ENCODE measurements at regions not wholly inside any gene's neighbourhood (a gene's known extent, or its start where the extent isn't known, plus 50 kb on each side); places are given as distances from the start of the nearest gene placed in this dataset.
"Not testable (repeated sequence)": the region's sequence is repeated elsewhere in the genome, so short reads cannot be mapped to it uniquely, and the experiment has no call there.

GRCh38 chrX:784829-785228 is 154.2 kb downstream of the SHOX start:
- H3K27ac ChIP-seq, result no peak overlapping the region
- no peak overlapping the region for H3K4me3 ChIP-seq

- no peak overlapping the region for H3K4me3 ChIP-seq
- no peak overlapping the region for H3K27ac ChIP-seq
Observed at GRCh38 chrX:781224-782204, 150.9 kb downstream of the SHOX start.

DNA sequence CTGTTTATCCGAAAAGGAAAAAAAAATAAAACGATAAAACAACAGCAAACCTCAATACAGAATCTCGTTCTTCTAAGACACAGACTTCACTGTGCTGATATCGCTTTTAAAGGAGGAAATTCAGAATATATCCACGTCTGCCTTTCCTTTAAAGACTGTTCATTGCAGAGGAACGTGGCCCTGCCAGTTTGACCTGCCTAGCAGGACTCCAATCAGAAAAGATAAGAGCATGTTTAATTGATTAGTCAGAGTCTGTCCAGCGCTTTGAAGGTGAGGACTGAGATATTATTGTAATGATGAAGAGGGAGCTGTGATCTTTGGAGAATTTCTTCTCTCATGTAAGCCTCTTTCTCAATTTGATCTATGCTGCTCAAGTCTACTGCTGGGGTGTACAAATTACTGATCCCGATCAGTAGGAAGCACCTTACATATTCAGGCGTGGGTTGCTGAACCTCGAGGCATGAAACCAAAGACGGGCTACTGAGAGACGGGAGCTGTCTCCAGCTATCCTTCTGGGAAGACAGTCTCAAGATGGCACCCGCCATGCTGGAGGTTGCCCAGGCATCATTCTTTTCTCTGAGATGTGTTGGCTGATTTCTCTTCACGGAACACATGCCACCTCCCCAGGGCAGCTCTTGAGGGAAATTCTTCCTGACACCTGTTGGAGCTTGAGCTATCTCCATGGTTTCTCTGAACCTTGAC is 146.1 kb downstream of the SHOX start:
- no peak overlapping the region for H3K27ac ChIP-seq
- H3K4me3 ChIP-seq, result no peak overlapping the region

GRCh38 chrX:776061-776460 is 145.5 kb downstream of the SHOX start:
- no peak overlapping the region for H3K27ac ChIP-seq
- no peak overlapping the region for H3K4me3 ChIP-seq

DNA sequence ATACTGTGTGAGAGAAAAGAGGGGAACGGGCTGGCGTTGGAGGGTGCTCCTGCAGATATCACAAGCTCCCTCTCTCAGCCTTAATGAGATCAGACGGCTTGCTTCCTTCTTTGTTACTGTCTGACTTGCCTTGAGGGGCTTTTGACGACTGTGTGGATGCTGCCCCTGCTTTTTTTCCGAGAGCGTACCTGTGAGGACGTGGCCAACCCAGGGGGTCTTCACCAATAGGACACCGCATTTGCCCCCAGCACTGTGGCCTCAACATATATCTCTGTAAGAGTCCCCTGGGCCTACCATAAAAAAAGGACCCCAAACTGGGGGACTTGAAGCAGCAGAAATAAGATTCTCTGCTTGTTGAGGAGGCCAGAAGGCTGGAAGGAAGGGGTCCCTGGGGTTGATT is 143.9 kb downstream of the SHOX start:
- H3K4me3 ChIP-seq, result no peak overlapping the region
- no peak overlapping the region for H3K27ac ChIP-seq

DNA sequence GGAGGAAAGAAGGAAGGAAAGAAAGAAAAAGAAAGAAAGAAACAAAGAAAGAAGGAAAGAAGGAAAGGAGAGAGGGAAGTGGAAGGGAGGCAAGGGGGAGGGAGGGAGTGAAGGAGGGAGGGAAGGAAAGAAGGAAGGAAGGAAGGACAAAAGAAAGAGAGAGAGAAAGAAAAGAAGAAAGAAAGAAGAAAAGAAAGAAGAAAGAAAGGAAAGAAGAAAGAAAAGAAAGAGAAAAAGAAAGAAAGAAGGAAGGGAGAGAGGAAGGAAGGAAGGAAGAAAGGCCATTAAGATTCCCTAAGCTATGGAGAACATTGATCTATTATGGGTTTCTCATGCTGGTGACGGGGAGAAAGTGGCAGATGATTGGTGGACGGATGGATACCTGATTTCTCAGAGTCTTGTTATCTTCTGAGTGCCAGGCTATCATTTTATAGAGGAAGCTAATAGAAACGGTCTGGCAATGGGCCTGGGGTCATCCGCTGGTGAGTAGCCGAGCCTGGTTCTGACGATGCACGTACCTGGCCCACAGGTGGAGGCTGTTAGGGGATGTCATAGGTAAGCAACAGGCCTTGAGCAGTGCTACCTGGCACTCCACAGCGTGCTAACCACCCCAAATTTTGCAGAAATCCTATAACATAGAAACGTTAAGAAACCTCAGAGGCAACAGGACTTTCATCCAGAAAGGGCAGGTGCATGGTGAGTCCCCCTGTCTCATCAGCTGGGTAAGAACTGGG is 142.9 kb downstream of the SHOX start:
- no peak overlapping the region for H3K4me3 ChIP-seq
- no peak overlapping the region for H3K27ac ChIP-seq

- Histone ChIP-seq H3K27ac (no peak overlapping the region), H3K4me3 (no peak overlapping the region)
Observed at GRCh38 chrX:771536-771935, 140.9 kb downstream of the SHOX start.

DNA sequence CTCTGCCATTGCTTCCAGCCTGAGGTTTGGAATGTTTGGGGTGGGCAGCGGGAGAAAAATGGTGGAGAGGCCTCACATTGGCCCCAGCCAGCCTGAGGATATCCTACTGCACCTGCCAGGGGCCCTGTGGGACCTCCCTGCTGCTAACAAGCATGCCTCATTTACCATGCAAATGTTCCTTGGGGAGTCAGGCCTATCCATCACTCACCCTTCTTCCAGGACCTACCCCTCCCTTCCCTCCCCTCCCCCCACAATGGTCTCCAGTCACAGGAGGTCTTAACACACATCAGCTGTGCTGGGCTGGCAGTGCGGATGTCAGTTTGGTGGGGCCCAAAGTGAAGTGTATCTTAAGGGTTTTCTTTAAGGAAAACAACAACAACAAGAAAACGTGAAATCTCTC is 139.2 kb downstream of the SHOX start:
- no peak overlapping the region for H3K27ac ChIP-seq
- no peak overlapping the region for H3K4me3 ChIP-seq

DNA sequence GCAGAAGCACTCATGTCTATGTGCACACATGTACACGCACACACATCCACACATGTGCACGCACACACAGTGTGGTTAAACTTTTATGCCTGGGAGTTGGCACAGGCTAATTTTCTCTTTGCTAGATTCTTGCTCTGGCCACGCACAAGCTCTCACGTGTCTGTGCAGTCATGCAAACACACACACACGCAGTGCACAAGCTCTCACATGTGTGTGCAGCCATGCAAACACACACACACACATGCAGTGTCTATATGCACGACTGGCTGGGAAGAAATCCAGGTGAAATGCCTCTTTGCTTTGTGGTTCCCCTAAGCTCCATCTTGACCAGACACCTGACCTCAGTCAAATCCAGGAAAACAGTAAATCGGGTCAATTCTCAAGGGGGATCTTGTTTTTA is 138.0 kb downstream of the SHOX start:
- no peak overlapping the region for H3K4me3 ChIP-seq
- H3K27ac ChIP-seq, result no peak overlapping the region

DNA sequence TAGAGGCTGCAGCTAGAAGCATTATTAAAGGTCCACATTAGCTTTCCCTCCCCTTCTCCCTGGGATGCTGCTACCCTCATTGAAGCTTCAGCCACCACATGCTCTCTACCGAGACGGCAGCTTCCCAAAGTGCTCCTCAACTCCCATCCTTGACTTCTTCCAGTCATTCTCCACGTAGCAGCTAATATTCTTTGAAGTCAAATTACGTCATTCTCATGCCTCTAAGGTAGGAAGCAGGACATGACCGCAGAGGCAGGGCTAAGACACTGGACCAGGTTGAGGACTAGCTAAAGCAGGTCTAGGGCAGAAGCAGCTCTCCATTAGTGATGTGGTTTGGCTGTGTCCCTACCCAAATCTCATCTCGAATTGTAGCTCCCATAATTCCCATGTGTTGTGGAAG is 128.3 kb downstream of the SHOX start:
- Histone ChIP-seq H3K4me3 (no peak overlapping the region), H3K27ac (no peak overlapping the region)

- H3K27ac ChIP-seq, result no peak overlapping the region
- H3K4me3 ChIP-seq, result no peak overlapping the region
Observed at GRCh38 chrX:750812-751211, 120.2 kb downstream of the SHOX start.

- no peak overlapping the region for H3K27ac ChIP-seq
- no peak overlapping the region for H3K4me3 ChIP-seq
Observed at GRCh38 chrX:750263-750662, 119.7 kb downstream of the SHOX start.

DNA sequence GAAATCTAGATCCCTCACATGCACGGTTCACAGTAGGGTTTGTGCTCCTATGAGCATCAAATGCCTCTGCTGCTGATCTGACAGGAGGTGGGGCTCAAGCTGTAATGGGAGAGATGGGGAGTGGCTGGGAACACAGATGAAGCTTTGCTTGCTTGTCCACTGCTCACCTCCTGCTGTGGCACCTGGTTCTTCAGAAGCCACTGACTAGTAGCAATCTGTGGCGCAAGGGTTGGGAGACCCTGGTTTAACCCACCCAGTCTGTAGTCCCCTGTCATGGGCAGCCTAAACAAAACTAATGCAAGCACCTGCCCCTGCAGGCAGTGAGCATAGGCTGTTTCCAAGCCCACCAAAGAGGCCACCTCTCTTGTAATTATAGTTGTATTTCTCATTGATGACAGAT is 116.6 kb downstream of the SHOX start:
- H3K4me3 ChIP-seq, result no peak overlapping the region

DNA sequence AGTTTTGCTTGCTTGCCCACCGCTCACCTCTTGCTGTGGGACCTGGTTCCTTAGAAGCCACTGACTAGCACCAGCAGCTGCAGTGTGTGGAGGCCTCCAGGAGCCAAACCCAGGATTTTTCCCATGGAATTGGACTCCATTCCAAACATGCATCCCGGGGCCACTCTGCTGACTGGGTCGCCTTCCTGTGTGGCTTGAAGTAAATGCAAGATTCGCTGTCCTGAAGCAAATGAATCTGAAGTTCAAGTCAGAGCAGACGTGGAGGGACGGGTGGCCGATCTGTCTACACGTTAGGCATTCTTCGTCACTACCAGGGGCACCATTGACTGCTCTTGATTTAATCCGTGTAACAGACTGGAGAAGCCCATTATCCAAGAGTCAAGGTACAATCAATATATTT is 109.0 kb downstream of the SHOX start:
- H3K27ac ChIP-seq, result no peak overlapping the region
- no peak overlapping the region for H3K4me3 ChIP-seq

More for the DNA sequence above, 116.6 kb downstream of the SHOX start:
- H3K27ac ChIP-seq, result no peak overlapping the region

- H3K27ac ChIP-seq, H3K4me3 ChIP-seq: not testable (repeated sequence)
Observed at GRCh38 chrX:737021-737420, 106.4 kb downstream of the SHOX start.

- Histone ChIP-seq H3K4me3 (no peak overlapping the region), H3K27ac (no peak overlapping the region)
Observed at GRCh38 chrX:734362-734761, 103.8 kb downstream of the SHOX start.

GRCh38 chrX:733961-734360 is 103.4 kb downstream of the SHOX start:
- Histone ChIP-seq H3K27ac (no peak overlapping the region), H3K4me3 (no peak overlapping the region)

- no peak overlapping the region for H3K4me3 ChIP-seq
- no peak overlapping the region for H3K27ac ChIP-seq
Observed at GRCh38 chrX:729583-730409, 99.2 kb downstream of the SHOX start.

- not testable (repeated sequence) for H3K27ac ChIP-seq, H3K4me3 ChIP-seq
Observed at GRCh38 chrX:729101-729500, 98.5 kb downstream of the SHOX start.

- H3K27ac ChIP-seq, H3K4me3 ChIP-seq: not testable (repeated sequence)
Observed at GRCh38 chrX:728639-729038, 98.0 kb downstream of the SHOX start.
